GM21423 (cell line): ENCODE measurements at regions not wholly inside any gene's neighbourhood (a gene's known extent, or its start where the extent isn't known, plus 50 kb on each side); places are given as distances from the start of the nearest gene placed in this dataset.
"Not testable (repeated sequence)": the region's sequence is repeated elsewhere in the genome, so short reads cannot be mapped to it uniquely, and the experiment has no call there.

ENCODE experiments used
- ATAC-seq: cut with Tn5 transposase; IDR thresholded peaks from one replicate; pipeline ENCODE4 v1.9.1; 2021; ENCODE audit warnings: mild to moderate bottlenecking, moderate library complexity; ENCODE audit not compliant: unreplicated experiment

DNA sequence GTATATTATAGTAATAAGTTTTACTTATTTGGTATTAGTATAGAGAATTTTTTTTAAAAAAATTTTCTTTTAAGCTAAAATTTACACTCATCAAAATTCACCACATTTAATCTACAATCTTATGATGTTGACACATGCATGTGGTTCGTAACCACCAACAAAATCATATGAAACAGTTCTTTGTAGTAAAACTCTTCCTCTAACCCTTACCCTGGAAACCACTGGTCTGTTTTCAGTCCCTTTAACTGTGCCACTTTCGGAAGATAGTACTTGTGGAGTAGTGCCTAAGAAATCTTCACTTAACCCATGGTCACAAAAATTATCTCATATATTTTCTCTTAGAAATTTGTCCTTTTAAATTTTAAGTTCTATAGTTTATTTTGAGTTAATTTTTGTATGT, 1498.8 kb downstream of the MAT2B start:
- ATAC-seq: no peak

DNA sequence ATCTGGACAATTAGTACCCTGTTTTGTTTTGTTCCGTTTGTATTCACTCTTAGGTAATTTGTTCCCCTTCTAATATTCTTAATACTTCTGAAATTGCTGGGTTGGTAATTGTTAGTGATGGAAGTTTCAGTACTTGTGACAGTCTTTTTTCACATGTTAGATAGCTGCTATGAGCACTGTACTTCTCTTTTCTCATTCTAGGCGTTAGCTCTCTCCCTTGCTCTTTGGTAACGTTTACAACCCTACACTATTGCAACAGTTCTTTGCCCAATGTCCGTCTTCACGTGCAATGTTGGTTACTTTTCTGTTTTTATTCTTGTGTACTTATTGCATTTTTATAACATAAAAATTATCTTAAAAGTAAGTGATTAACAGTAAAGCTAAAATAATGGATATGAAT, 1509.0 kb downstream of the MAT2B start:
- ATAC-seq: no peak

DNA sequence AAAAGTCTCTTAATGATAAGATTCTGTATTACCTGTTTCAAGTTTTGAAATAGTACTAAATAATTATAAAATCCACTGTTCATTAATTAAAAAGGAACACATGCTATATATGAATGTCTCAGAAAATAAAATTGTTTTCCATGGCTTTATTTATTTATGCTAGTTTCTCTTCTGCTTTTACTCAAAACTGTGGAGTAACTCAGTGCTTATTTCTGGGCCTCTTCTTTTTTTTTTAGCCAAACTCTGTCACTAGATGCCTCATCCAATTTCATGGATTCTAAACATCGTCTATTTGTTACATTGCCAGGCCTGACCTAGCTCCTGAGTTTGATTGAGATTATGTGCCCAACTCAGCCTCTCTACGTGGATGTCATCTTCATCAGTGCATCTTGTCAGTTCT, 1509.7 kb downstream of the MAT2B start:
- no peak for ATAC-seq

DNA sequence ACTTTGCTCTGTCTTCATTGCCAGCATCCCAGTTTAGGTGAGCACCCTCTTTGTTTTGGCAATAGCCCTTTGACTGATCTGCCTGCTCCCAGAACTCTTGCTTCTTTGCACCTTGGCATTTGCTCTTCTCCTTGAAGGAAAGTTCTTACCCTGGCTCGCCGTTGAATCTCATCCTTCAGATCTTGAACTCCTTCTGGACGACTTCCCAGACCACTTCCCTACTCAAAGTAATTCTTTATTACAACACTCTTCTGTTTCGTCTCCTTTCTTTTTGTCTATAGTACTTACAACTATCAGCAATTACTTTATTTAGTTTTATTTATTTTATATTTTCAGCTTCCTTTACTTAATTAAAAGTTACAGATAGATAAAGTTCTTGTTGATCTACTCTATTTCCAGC, 1510.1 kb downstream of the MAT2B start:
- ATAC-seq: no peak

DNA sequence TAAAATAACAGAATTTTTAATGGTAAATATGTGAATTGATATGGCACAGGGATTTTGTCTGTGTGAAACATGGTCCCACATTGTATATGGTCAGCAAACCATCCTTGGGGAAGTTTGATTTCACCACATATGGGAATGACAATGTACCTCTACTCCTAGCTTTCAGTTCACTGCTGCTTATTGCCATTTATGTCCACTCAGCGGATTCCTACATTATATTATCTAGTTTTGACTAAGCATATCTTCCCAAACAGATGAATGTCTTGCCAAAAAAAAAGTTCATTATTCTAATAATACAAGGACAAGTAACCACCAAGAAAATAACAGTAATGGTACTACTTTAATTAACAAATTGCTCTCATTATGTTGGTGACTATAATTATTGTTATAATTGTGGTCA, 1521.6 kb downstream of the MAT2B start:
- ATAC-seq: no peak

DNA sequence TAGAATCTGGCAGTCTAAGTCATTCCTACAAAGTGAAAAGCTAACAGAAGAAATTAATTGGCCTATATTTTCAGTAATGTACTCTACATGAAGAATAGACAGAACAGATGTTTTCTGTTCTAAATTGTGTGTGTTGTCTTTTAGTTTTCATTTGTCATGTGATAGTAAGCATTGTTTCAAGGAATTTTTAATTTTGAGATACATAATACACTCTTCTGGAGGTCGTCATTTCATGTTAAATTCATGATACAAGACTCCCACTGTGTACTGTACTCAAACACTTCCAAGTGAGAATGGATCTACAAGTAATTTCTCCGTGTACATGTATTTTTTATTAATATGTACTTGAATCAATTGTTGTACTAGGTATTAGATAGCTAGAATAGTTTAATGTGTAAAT, 1522.9 kb downstream of the MAT2B start:
- ATAC-seq: no peak

DNA sequence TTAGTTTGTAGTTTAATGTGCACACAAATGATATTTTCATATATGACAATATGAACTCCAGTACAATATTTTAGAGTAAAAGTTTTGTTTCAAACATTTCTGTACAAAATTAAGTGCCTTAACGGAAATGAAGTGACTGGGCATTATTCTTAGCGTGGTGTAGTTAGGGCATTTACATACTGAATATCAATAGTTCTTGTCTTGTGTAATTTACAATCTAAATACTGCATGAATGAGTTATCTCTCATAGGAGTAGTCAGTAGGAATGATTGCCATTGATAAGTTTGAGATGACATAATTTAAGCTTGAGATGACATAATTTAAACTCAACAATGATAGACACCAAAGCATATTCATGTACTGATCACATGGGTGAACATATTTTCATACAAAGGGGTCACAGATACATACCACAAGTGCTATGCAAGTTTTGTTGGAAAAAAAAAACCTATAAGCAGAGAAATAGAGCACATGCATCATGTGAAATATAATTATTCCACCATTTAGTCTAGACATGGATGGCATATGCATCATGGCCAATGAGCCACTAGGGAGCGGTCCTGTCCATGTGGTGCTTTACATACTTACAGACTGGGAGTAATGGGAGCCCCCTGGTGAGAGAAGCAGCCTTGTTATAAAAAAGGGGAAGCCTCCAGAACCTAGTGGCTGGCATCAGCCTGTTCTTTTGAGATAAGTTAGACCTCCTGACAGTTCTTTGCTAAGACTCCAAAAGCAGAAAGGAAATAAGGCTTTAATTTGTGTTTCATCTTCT, 1523.9 kb downstream of the MAT2B start:
- ATAC-seq: no peak

DNA sequence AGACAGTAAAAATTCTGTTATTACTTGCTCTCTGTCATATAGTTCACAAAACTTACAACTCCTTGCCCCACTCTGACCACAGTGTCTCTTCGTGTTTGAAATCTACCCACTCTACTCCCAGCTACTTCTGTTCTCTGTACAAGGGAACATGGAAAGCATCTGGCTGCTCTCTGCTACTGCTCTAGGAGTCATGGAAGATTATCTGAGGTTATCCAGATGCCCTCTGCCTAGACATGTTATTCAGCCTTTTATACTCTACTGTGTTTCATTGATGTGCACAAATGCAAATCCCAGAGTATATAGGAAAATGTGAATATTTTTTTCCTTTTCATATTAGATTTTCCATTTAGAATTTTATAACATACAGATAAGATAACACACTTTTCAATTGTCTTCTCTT, 1525.6 kb downstream of the MAT2B start:
- no peak for ATAC-seq

DNA sequence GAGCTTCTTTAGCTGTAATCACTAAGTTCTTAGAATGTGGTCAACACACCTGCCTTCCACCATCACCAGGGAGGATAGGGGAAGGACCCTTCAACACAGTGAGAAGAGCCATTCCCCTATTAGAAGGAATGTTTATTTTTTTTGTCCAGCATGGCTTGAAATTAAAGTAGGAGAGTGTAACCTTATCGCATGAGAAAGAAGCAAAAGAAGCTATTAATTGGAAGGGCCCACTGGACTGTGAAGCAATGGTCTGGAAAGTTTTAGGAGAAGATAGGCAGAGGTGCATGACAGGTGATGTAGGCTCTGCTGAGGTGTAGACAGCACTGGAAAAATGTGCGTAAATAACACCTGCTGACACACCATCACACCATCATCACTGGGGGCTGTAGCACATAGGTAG, 1526.0 kb downstream of the MAT2B start:
- ATAC-seq: no peak

DNA sequence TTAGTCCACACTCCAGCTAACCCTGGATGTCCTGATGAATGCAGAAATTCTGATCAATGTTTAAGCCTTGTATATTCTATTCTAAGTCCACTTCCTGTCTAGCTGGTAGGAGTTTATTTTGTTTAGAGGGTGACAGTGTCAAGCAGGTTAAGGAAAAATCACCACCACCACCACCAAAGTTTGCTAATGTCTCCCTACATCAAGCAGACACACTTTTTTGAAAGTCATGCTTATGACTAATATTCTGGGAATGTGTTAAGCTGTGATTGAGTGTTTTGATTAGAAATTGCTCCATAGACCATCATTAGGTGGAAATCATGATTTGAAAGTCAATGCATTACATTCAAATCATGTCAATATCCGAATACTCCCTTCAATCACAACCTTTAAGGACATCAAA, 1530.1 kb downstream of the MAT2B start:
- no peak for ATAC-seq

DNA sequence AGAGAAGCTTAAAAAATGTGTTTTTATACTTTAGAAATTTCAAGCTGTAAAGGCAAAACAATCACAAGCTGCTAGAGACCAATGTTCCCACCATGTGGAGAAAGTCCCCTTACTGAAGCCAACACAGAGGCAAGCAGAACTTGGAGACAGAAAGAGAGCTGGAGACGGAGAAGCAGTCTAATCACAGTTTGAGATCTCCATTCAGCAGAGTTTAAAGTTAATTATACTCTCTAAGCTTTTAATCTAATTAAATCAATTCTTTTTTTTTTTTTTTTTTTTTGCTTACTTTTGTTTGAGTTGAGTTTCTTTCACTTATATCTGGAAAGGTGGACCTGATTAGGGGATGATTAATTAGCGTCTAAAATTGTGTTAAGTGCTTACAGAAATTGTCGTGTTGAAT, 1534.3 kb downstream of the MAT2B start:
- no peak for ATAC-seq

DNA sequence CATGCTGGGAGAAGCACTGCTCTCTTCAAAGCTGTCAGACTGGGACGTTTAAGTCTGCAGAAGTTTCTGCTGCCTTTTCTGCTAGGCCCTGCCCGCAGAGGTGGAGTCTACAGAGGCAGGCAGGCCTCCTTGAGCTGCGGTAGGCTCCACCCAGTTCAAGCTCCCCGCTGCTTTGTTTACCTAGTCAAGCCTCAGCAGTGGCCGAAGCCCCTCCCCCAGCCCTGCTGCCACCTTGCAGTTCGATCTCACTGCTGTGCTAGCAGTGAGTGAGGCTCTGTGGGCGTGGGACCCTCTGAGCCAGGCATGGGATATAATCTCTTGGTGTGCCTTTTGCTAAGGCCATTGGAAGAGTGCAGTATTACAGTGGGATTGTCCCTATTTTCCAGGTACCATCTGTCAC, 1540.5 kb downstream of the MAT2B start:
- not testable (repeated sequence) for ATAC-seq

DNA sequence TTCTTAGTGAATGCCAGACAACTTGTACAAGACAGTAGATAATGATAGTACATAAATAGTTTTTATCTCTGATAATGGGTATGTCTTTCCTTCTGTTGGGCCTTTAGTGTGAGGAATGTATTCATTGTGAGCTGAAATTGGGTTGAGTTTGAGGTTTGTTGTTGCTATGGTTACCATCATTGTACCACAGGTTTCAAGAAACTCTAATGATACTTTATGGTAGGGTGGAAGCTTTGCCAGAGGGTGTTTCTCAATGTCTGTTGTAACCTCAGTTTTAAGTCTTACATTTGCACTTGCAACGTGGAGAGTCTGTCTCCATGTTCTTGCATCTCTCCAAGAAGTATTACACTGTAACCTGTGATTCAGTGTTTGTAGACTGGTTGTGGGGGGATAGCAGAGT, 1550.1 kb downstream of the MAT2B start:
- no peak for ATAC-seq

DNA sequence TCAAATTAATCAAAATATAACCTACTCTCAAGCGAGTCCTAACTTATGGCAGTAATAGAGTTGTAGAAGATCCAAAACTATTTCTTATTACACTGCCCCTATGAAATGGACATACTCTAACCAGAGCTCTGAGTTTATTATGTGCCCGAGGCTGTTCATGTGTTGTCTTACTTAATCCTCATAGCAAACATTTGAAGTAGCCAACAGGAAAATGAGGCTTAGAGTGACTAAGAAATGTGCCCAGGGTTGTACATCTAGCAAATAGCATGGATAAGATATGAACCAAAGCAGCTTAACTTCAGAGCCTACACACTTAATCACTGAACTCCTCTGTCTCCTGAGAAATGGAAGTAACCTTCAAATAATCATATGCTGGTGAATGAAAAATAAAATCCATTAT, 1551.7 kb downstream of the MAT2B start:
- no peak for ATAC-seq

DNA sequence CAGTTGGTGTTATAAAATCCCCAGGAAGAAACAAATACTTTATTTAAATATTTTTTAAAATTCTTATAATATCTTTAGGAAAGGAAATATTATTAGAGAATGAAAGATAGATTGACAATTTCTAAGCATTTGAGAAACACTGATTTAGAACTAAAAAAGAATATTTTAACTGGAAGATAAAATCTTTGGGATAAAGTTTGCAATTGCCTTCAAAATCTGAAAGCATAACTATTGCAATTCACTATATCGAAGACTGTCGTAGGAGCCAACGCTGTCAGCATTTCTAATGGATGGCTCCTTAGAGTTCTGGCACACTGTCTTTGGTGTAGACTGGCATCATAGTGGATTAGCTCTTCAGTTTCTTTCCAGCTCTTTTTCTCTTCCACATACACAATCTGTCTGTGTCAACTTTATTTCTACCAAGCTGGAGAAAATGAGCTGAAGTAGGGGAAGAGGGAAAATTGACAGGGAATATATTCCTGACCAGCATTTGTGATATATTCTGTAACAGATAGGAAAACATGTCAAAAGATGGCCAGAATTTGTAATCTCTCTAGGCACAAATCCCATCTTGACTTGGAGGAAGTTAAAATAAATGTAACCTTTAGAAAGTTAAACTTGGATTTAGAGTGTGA, 1561.4 kb downstream of the MAT2B start:
- ATAC-seq: no peak

DNA sequence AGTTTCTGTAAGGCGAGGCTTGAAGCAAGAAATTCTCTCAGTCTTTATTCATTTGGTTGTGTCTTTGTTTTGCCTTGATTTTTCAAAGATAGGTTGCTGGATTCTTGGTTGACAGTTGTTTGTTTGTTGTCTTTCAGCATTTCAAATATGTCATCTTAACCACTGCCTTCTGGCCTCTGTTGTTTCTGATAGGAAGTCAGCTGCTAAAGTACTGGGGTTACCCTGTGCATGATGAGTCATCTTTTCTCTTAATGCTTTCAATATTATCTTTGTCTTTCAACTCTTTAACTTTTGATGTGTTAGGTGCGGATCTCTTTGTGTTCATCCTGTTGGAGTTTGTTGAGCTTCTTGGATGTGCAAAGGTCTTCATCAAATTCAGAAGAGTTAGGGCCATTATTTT, 1571.3 kb downstream of the MAT2B start:
- ATAC-seq: no peak

DNA sequence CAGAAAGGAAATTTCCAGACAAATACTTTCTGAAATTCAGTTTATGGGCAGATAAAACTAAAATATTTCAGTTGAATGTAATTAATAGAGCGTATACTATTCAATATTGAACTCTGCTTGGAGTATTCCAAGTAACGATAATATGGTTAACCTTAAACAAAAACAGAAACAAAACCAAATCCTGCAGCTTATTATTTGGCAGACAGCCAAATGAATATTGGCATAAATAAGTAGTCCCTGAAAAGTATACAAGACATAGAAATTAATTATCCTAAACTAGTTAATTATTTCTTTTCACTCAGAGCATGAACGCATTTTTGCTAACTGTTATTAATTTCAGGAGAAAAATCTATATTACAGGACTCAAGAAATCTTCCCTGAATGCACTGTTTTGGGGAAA, 1574.0 kb downstream of the MAT2B start:
- no peak for ATAC-seq

DNA sequence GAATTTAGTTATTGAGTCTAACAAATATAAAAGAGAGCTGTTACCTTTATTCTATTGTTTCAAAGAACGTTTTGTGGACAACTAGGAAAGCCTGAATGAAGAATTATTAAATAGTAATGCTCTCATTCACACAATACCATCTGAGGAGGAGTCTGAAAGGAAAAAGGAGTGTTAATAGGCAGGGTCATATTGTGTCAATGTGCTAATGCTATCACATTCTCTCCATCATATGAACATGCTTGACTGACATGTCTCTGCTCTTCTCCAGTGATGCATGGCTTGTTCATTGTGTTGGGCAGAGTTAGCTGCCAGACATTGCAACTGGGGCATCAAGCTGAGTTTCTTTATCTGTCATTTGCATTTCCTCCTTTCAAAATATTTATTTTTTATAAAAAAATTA, 1578.0 kb downstream of the MAT2B start:
- ATAC-seq: no peak

DNA sequence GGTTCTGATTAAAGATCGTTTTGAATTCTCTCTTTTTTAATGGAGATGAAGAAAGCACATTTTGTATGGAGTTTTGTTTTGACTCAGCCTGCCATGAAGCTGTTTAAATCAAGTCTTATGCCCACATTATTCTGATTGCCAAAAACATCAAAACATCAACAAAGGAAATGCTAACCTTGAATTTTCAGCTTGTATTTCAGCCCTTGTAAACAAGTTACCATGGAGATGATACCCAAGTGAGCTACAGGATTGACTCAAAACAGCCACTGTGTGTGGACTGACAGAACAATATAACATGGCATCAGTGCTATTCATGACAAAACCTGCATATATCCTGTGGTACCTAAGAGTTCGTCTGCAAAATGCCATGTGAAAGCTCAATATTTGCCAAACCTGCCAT, 1581.0 kb downstream of the MAT2B start:
- no peak for ATAC-seq

DNA sequence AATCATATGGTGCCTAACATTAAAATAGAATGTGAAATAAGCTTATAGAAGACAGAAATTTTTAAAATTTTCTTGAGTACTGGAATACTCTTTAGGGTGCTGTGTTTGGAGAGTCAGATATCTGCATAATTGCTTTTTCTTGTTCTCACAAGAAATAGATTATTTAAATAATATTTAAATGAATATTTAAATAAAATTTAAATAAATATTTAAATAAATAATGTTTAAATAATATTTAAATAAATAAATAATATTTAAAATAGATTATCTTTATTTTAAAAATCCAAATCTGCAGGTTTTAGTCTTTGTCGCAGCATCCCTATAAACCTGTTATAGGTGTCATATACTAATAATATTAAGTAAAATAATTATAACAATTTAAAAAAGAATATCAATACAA, 1589.4 kb downstream of the MAT2B start:
- ATAC-seq: no peak

DNA sequence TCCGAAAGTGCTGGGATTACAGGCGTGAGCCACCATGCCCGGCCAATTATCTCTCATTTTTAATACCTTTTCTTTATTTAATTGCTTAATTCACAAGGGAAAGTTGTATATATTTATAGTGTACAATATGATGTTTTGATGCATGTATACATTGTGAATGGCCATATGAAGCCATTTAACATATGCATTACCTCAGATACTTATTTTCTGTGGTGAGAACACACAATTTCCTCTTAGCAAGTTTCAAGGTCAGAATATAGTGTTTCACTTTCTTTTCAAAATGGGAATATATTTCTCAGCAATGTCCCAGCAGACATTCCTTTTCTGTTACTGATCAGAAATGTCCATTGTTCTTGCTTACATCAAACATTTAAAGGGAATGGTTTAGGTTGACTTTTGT, 1596.3 kb downstream of the MAT2B start:
- ATAC-seq: no peak

DNA sequence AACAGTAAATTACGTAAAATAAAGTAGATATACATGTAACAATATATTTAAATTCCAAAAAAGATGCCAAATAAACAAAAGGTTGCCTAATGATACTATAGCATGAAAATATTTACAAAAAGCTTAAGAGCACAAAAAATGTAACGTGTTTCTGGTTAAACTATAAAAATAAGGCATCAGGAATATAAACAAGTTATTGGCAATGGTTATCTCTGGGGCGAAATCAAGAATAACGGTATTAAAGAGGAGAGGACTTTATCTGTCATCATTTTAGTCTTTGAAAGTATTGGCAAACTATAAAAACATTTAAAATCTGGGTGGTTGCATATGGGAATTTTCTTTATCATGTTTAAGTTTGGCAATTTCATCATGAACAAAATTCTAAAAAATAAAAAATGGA, 1599.2 kb downstream of the MAT2B start:
- no peak for ATAC-seq

DNA sequence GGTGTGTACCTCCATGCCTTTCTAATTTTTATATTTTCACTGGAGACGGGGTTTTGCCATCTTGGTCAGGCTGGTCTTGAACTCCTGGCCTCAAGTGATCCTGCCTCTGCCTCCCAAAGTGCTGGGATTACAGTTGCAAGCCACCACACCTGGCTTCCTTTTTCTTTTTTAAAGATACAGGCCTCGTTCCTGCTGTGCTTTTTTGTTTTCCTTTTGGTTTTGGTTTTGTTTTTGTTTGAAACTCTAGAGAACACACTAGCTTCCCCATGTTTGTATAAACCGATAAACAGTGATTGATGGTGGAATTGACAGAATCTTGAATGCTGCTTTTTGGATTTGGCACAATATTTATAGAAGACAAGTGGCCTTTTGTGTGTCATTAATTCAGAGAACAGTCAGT, 1603.4 kb downstream of the MAT2B start:
- no peak for ATAC-seq
